HPDE6-E6E7 (cell line): ENCODE measurements at regions not wholly inside any gene's neighbourhood (a gene's known extent, or its start where the extent isn't known, plus 50 kb on each side); places are given as distances from the start of the nearest gene placed in this dataset.

Source experiments
- DNase-seq: peaks from one replicate; pipeline ENCODE4 v3.0.0; 2011; ENCODE audit warnings: missing footprints; ENCODE audit errors: extremely low spot score

DNA sequence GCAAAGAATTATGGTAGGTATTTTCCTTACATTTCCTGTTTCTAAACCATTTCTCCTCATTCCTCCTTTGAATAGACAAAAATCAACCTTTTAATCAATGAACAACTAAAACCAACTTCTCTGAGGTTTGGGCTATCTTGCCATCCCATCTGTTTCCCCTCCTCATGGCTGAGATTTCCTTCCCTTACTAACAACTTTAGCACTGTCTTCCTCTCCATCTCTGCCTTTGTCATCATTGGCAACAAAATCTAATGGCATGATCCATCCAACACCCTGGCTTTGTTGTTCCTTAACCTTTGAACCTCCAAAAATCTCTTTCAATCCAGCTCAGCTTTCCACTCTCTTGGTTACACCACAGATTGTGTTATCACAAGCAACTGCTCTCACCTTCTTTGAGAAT, 95.3 kb upstream of the FAM136A start:
- no peak for DNase-seq

DNA sequence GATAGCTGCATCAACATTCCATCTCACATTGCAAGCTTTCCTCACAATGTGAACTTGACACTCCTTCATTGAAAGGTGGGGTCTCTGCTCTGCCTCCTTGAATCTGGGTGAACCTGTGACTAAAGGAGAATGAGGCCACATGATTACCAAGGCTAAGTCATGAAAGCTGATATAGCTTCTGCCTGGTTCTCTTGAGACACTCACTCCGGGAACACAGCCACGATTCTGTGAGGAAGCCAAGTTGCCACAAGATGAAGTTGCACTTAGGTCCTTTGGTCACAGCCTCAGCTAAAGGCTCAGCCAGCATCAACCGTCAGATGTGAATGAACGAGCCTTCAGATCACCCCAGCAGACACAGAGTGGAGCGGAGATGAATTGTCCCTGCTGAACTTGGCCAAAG, 94.7 kb upstream of the FAM136A start:
- DNase-seq, result no peak

DNA sequence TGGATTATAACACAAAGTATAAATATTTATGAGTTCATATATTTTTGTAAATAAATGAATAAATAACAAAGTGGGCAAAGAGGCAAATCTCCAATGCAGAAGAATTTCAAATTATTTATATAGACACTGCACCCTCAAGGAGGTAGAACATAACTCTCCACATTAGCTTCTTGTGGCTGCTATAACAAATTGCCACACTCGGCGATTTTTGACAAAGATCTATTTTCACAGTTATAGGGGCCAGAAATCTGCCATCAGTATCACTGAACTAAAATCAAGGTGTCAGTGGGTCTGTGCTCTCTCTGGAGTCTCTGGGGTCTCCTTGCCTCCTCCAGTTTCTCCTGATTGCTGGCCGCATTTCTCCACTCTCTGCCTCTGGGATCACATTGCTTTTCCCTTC, 92.0 kb upstream of the FAM136A start:
- no peak for DNase-seq

DNA sequence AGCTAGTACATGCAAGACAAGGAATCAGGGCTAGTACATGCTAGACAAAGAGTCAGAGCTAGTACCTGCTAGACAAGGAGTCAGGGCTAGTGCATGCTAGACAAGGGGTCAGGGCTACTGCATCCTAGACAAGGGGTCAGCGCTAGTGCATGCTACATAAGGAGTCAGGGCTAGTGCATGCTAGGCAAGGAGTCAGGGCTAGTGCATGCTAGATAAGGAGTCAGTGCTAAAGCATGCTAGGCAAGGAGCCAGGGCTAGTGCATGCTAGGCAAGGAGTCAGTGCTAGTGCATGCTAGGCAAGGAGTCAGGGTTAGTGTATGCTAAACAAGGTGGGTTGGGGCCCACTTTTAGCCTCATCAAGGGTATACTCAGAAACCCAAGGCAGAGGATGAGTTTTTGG, 90.1 kb upstream of the FAM136A start:
- DNase-seq, result no peak

DNA sequence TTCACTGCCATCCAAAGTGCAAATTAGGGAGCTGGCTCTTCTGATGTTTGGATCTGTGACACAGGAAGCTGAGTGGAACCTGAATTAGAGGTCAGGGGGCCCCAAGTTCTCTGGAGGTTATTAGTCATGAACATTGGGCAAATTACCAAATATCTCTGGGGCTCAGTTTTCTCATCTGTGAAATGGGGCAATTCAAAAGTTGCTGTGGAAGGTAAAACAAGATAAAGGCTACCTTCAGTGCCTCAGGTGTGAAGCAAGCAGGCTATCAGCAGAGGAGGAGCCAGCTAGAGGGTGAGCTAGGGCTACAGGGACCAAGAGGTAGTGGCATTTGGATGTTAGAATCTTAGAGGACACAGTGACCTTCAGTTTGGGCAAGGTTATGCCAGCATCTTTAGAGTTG, 89.4 kb upstream of the FAM136A start:
- DNase-seq, result no peak

DNA sequence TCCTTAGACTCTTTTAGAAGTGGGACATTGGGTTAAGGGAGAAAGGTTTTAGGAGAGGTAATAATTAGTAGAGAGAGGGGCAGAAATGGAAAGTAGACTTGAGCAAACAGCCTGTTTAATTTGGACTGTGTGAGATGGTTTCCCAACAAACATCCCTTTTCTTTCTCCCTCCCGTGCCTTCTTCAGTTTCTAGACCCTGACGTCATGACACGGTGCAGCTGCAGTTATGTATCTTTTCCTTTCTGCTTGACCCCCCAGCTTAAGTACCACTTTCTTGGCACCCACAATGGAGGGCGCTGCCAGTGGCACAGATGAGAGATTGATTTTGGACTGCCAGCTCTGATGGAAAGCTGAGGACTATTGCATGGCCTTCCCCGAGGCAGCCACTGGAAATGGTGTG, 86.9 kb upstream of the FAM136A start:
- DNase-seq, result no peak

DNA sequence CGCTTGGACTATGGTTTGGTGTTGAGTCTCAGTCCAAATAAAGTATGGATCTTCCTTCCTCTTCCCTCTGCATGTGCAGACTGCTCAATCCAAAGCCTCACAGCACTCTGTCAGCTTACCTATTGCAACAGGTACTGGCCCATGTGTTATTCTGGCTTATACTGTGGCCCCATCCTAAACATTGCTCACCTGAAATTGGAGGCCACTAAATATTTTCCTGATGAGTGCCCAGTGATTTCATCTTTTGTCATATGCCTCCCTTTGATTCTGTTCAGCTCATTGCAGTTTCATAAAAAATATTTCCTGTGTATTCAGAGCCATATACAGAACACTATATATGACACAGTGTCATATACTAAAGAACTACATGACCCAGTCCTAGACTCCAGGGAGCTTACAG, 86.3 kb upstream of the FAM136A start:
- peak; percentile 83 for DNase-seq

DNA sequence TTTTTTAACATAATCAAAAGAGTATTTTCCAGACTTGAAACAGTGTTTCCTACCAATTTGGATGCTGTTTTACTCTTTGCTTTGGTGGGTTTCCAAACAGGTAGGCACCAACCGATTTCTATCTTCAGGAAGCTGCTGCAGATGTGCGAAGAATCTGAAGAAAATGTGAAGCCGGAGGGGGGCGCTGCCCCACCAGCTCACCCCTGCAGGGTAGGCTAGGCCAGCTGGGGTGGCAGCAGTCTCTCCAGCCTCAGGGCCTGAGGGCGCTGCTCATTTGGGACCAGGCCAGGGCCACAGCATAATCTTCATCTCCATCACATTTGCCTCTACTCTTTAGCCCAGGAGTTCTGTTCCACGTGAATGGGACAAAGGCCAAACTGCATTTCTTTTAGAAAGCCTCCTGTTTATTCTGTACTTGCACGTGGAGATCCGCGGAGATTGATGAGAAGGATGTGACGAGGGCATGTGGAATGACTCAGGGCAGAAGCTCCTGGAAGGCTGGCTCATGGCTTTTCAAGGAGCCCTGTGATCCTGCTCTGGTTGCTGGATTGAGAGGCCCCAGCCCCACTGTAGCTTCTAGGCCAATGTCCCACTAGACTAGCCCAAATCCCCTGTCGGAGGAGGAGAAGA, 84.2 kb upstream of the FAM136A start:
- no peak for DNase-seq

DNA sequence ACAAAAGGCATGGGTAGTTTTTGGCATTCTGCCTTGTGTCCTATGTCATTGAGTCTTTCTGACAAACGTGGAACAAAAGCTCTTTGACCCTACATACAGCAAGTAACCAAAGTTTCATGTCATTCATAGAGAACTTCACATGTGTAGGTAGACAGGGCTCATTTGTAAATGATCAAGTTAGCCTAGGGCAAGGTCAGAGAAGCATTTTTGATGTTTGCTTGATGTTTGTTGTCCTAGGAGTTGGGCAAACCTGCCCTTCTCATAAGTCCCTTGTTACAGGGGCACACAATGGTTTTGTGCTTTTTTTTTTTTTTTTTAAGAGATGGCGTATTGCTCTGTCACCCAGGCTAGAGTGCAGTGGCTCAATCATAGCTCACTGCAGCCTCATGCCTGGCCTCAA, 83.3 kb upstream of the FAM136A start:
- DNase-seq, result no peak

DNA sequence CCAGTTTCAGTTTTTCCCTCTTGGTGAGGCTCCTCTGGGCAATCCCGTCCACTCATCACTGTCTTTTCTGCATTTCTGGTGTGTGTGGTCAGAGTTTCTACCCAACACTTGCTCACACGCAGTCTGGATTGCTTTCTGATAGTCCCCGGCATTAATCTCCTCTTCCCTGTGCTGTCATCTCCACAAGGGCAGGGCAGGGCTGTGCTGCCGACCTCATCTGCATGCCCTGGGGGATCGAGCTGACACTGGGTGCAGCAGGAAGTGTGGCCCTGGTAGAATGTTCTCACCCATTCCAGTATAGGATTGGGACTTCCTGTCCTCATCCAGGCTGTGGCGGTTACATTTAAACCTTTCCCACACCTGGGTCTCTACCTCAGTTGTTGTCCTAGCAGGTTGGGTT, 80.0 kb upstream of the FAM136A start:
- DNase-seq, result peak; percentile 65

DNA sequence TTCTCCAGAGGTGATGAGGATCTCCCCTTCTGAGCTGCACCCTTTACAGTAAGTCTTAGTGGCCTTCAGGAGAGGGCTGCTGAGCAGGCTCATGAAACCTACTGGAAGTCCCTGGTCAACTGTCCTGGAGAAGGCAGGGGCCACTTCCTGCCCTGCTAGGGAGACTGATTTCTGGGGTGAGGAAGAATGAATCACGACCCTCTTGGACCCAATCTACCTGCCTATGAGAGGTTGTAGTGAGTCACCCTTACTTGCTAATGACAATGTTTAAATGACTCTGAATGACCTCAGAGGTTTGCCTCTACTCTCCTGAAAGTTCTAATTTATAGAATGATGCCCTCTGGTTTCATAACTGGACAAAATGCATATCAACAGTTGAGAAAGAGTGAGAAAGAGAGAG, 79.4 kb upstream of the FAM136A start:
- no peak for DNase-seq

DNA sequence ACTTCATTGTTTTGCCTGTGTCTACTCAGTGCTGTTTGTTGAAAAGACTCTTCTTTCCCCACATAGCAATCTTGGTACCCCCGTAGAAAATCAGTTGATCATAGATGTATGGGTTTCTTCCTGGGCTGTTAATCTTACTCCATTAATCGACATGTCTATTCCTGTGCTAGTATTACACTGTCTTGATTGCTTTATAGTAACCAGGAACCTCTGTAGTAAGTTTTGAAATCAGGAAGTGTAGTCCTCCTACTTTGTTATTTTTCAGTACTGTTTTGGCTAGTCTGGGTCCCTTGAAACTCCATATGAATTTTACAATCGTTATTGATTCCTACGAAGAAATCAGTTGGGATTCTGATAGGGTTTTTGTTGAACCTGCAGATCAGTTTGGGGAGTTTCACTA, 78.8 kb upstream of the FAM136A start:
- DNase-seq, result no peak

DNA sequence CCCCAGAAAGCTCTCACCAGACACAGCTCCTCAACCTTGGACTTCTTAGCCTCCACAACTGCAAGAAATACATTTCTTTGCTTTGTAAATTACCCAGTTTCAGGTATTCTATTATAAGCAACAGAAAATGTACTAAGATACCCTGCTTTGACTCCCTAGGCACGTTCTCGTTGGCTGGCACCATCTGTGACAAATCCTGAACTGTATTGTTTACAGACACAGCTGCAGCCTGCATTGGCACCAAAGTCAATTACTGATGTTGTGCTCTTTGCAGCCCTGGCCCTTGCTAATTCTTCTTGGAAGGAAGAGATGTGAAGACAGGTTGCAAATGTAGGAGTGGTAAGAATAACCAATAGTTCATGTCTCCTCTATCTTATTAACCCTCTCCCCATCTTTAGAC, 72.7 kb upstream of the FAM136A start:
- no peak for DNase-seq

DNA sequence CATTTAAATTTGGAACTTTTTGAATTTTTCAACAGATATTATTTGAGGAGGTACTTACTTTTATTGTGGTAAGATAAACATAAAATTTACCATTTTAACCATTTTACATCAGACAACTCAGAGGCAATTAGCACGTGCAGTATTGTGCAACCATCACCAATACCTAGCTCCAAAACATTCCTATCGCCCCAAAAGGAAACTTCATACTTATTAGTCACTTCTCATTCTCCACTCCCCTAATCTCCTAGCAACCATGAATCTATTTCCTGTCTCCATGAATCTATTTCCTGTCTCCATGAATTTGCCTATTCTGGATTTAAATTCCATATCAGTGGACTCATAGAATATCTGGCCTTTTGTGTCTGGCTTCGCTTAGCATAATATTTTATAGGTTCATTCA, 69.9 kb upstream of the FAM136A start:
- DNase-seq, result peak; percentile 56

DNA sequence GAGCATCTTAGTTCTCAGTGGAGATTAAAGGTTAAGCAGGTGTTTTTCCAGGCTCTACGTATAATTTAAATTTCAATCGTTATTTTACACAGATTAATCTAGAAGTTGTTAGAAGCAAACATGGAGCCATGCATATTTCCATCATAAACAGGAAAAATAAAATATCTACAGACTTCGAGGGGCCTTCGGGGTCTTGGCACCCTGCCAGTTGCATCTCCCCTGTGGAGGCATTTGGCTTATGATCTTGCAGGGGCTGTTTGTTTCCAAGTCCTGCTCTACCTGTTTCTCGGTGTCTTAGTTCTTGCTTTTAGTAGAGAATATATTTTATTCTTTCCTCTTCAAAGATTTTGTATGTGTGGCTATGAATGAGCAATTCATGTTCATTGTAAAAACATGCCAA, 67.2 kb upstream of the FAM136A start:
- DNase-seq, result no peak

DNA sequence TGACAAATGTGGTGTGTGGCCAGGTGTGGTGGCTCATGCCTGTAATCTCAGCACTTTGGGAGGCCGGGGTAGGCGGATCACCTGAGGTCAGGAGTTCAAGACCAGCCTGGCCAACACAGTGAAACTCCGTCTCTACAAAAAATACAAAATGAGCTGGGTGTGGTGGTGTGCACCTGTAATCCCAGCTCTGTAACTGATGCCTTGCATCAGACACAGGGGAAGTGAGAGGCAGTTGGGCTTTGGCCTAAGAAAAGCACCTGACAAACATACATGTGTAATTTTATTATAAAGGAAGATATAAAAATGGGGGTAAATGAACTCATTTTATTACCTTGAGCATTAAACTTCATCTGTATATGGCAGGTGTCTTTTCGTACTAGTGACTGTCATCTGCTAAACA, 66.7 kb upstream of the FAM136A start:
- DNase-seq, result no peak

DNA sequence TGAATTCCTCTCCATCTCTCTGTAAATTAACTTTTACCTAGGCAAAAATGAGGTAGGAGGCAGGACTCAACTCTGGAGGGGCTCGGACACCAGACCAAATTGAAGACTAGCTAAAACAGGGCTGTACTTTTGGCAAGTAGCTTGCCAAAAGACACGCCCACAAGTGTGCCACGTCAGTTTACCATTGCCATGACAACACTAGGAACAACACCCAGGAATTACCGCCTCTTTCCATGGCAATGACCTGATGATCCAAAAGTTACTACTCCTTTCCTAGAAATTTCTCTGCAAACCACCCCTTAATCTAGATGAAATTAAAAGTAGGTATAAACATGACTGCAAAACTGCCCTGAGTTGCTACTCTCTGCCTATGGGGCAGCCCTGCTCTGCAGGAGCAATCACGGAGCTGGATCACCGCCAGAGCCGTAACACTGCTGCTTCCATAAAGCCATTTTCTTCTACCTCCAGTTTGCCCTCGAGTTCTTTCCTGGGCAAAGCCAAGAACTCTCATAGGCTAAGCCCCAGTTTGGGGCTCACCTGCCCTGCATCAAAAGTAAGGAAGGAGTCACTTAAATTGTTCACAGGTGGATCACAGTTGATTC, 66.0 kb upstream of the FAM136A start:
- no peak for DNase-seq

DNA sequence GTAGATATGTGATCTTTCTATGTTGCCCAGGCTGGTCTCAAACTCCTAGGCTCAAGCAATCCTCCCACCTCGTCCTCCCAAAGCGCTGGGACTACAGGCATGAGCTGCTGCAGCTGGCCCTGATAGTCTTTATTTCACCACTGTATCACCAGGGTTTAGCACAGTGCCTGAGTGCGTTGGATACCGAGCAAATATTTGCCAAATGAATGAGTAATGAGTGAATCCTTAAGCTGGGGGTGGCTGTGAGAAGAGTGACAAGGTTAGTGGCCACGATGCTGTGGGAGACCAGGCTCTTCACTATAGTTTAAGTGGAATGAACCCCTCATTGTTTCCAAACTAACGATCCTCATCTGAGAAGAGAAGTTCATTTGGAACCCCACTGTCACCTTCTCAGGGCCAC, 60.8 kb upstream of the FAM136A start:
- no peak for DNase-seq

DNA sequence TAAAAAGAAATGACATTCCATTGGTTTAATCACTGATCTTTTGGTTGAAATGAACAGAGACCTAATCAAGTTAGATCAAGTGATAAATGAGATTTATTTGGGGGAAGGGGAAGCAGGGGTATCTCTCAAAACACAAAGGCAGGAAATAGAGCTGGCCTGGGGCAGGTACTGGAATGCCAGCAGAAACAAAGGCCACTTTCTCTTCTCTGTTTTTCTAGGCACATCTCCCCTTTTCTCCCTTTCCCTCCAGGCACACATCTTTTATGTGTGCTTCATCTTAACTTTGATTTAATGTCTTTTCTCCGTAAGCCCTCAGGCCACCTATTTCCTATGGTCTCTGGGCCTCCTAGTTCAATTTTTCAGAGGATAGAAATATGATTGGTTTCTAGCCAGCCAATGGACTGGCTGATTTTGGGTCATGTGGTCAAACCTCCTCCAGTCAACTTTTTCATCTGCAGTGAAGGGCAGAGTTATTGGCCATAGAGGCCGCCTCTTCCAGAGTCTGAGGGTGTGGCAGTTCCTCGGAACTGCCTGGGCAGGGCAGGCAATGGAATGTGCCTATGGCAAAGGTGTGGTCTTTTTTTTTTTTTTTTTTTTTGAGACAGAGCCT, 58.9 kb upstream of the FAM136A start:
- no peak for DNase-seq

DNA sequence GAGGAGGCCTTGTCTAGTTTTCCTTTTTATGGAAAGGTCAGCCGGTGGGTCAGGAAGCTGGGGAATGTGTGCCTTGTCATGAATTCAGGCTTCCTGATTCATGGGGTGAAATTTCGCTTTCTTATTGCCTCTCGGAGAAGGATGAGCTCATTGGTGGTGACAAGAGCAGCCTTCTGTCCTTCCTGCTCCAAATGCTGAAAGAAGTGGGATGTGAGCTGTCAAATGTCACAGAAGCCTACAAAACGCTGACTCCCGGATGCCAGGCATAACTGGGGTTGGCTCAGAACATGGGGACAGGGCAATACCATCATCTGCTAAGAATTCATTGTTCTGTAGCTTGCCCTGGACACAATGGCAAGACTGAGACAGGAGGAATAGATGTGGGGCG, 55.8 kb upstream of the FAM136A start:
- no peak for DNase-seq

DNA sequence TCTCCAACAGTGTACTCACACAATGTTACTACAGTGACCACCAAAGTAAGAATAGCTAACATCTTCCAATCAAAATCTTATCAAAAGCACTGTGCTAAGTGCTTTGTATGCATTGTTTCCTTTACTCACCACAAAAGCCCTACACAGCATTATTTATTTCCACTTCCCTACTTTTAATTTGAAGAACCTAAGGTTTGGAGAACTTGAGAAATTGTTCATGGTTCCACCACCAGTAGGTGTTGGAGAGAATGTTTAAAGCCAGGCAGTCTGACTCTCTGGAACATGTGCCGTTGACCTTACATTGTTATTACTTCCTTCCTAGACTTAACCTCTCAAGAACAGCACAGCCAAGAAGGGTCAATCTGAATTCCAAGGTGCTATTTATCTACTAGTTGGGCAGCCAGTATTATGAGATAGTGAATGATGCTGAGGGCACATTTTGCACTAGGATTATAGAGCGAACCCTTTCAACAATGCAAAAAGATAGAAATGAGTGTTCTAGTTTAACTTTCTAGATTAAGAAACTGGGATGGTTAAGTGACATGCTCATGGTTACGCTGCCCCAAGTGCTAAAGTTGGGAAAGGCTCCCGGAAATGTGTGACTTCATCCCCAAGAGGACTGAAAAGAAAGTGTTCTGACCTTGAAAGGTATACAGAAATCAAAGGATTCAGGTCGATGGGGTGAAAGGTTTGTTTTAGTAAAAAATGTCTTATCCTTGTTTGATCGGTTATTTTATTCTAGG, 55.2 kb upstream of the FAM136A start:
- no peak for DNase-seq

DNA sequence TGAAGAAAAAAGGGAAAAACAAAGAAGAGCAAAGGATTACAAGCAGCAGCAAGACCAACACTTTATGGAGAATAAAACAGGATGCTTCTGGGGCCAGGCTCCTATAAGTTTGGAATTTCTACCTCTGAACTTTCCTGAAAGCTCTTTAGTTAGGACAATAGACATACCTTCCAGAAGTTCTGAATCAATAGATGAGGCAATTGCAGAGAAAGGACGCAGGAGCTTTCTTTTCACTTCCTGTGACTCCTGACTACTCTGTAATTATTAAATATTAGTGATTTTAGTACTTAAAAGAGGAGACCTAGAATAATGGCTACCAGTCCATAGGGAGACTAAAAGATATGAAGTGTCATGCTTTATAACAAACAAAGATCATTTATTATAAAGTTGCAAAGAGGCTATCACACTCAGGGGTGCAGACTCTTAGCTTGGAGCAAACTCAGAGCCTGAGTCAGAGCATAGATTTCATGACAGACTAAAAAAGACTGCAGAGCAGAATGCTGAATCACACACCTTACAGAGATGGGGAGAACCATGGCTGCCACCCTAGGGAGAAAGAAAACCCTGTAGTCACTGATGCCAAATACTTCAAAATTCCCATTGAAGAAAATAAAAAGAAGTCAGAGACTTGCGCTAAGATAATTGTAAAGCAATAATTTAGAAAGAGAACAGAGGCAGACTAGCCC, 52.5 kb upstream of the FAM136A start:
- DNase-seq, result peak; percentile 66
